ENCODE measurements at regions not wholly inside any gene's neighbourhood (a gene's known extent, or its start where the extent isn't known, plus 50 kb on each side); places are given as distances from the start of the nearest gene placed in this dataset.

DNA sequence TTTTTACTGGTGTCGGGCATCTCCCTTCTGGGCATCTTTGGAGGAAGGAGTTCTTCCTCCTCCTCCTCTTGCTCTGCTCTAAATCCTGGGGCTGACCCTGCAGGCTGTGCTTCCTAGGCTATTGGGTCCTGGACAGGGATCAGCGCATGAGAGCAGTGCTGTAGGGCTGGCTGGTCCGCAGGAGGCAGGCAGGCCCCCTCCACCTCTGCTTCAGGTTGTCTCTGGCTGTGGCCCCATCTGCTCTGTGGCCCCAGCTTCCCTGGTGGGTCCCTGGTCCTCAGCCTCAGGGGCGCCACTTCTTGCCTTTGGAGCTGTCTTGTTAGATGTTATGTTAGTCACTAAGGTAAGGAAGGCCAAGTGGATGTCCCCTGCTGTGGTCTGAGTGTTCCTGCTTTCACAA, 237.3 kb upstream of the PITRM1 start:
- no peak for DNase-seq (ENCODE audit: low spot score)

DNA sequence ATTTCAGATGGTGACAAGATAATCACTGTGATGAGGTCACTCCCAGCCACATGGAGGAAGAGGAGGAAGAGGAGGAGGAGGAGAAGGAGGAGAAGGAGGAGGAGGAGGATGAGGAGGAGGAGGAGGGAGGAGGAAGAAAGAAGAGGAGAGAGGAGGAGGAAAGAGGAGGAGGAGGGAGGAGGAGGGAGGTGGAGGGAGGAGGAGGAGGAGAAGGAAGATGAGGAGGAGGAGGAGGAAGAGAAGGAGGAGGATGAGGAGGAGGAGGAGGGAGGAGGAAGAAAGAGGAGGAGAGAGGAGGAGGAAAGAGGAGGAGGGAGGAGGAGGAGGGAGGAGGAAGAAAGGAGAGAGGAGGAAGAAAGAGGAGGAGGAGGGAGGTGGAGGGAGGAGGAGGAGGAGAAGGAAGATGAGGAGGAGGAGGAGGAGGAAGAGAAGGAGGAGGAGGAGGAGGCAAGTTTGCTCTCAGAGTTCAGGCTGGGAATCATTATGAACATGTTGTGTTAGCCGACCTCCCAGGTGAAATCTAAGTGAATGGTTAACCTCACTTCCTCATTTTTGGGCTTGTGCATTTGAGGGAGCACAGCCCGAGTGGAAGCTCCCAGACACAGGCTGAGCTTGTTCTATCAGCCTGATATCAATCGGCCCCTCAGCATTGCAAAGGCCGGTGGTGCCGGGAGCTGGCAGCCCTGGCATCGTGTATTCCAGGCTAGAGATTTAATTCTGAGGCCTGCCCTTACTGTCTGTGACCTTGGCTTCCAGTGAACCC, 236.2 kb upstream of the PITRM1 start:
- DNase-seq (ENCODE audit: low spot score) = no peak

DNA sequence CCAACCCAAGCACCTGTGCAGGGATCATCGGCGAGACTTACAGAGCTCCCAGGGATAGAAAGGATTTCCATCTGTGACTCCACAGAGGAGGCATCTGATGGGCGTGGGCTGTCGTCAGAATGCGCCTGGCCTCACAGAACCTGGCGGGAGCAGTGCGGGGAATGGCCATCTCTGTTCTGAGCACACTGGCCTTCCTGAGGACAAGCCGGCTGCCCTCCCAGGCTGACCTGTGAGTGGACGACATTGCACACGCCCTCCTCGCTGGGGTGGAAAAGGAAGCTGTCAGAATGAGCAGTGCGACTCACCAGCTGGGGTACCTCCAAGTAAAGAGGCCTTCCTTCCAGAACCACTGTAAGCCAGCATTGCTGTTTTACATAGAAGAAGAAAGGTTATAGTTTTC, 234.6 kb upstream of the PITRM1 start:
- DNase-seq (ENCODE audit: low spot score) = no peak

DNA sequence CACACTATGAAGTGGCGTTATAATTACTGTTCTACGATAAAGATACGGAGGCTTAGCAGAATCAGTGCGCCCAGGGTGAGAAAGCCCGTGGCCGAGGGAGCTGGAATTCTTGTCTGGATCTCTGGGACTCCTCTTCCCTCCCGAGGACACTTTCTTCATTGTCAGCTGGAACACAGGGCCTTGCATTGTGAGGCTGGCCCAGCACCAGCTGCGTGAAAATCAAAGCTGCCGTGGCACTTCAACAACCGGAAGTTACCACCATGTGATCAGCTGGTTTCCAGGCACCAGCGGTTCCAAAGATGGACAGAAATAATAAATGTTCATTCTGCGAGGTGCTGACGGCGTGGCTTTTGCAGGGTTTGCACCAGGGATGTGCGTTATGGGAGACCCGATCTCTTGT, 234.0 kb upstream of the PITRM1 start:
- DNase-seq (ENCODE audit: low spot score) = no peak

DNA sequence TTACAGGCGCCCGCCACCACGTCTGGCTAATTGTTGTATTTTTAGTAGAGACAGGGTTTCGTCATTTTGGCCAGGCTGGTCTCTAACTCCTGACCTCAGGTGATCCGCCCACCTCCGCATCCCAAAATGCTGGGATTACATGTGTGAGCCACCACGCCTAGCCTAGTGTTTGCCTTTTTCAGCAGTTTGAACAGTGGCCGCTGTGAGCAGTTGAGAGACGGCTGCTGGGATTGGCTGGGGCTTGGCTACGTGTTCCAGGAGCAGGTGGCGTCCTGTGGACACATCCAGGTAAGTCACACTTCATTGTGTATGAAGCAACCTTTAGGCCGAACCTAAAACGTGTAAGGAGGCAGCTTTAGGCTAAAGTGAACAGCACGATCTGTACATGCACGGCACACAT, 231.8 kb upstream of the PITRM1 start:
- DNase-seq (ENCODE audit: low spot score) = no peak

DNA sequence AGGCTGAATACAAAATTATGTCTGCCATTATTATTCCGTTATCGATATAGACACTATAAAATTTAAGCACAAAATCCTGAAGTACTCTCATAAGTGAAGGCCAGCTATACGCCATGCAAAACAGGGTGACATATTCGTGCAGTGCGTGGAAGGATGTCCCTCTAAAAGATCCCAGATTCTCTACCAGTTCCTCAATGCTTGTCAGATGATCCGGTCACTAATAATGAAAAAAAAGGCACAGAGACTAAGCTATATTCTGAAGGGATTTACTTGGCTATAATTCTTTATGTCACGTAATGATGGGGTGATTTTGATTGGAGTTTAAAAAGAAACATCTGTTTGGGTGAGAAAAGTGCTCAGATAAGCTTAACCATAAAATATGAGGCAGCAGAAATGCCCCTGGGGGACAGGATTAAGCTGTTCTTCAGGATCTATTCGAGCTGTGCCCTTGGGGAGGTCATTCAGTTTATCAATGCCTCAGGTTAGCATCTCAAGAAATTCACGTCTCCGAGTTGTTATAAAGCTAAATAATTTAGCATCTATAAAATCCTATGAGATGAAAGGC, 229.7 kb upstream of the PITRM1 start:
- no peak for DNase-seq (ENCODE audit: low spot score)

DNA sequence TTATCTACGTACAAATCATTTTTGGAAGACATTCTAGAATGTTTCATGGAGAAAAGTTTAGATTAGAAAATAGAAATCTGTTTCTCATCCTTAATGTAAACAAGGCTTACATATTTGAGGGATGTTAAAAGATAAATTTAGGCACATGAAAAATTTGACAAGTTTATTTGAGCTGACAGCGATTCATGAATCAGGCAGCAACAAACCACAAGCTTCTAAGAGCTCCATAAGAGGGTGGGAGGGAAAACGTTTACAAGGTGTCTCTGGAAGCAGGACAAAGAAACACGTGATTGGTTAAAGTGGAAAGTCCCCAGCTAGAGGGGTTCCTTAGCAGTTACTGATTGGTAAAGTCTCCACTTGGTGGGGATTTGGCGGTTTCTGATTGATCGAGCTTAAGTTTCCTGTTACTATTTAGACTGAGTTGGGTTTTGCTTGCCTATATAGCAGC, 228.9 kb upstream of the PITRM1 start:
- no peak for DNase-seq (ENCODE audit: low spot score)

DNA sequence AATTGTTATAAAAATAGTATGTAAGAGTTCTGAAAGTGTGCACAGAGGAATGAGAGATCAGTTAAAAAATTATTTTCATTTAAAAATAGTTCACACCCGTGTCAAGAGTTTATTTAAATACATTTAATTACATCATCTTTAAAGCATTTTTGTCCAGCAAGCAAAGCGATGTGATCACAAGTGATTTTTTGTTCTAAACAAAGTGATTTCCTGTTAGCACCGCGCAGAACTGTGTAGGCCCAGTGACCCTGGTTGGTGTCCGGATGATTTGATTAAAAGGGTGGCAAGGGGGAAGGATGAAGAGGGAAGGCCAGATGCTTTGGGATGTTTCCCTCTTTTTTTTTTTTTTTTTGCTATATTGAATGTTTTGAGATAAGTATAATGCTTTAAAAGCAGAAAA, 227.8 kb upstream of the PITRM1 start:
- DNase-seq (ENCODE audit: low spot score) = no peak

GRCh38 chr10:3399756-3400155, 227.2 kb upstream of the PITRM1 start:
- DNase-seq (ENCODE audit: low spot score) = no peak

- DNase-seq (ENCODE audit: low spot score) = no peak
Measured at GRCh38 chr10:3398825-3399646, 226.5 kb upstream of the PITRM1 start.

DNA sequence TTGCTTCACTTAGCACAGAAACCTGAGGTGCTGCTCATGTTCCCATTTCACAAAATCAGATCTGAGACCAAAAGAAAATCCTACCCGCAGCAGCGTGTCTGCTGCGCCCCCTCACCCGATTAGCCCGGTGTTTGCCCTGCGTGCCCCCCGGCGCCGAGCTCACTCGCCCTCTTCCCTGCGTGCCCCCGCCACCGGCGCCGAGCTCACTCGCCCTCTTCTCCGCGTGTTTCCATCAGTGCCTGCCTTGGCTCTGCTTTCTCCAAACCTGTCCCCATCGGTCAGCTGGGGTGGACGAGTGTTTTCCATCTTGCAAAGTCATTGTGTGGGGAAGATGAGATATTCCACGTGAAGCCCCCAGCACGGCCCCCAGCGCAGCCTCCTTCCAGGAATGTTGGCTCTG, 225.3 kb upstream of the PITRM1 start:
- DNase-seq (ENCODE audit: low spot score) = no peak

DNA sequence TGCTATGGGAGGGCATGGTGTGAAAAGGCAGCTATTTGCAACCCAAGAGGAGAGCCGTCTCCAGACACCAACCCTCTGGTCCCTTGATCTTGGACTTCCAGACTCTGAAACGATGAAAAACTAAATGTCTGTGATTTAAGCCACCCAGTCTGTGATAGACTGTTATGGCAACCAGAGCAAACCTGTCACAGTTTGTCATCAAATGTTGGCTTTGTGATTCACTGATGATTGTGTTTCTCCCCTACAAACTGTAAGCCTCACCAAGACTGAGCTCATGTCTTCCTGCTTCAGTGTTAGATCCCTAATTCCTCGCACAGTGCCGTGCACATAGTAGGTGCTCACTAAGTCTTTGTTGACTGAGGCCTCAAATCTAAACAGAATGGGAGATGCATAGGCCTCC, 224.6 kb upstream of the PITRM1 start:
- DNase-seq (ENCODE audit: low spot score) = no peak

DNA sequence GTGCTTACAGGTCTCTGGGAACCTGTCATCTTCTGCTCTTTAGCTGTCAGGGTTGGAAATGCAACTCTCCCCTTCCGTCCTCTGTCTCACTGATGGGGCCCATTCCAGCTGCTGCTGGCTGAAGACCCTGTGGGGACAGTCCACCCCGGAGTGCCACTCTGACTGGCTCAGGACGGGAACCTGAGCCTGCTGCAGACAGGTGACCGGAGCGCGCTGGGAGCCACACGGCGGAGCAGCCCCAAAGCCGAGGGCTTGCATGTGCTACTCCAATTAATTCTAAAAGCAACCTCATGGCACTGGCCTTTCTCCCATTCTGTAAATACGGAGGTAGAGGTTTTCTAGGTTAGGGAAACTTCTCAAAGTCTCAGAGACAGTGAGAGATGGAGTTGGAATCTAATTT, 223.5 kb upstream of the PITRM1 start:
- DNase-seq (ENCODE audit: low spot score) = no peak

DNA sequence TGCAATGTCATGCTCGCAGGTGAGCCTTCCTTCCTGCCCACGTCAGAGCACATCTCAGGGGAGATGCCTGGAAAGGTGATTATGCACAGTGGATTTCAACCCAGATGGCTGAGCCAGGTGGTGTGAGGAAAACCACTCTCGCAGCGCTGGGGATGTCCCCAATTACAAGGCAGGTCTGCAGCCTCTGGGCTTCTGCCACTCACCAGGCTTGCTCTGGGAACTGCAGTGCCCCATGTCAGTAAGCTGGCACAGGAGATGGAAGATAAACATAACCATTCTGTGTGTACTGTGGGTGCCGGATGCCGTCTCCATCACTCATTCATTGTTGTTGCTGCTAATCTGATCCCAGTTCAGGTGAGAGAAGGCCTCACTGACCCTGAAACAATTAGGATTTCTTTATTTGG, 222.9 kb upstream of the PITRM1 start:
- DNase-seq (ENCODE audit: low spot score) = no peak

DNA sequence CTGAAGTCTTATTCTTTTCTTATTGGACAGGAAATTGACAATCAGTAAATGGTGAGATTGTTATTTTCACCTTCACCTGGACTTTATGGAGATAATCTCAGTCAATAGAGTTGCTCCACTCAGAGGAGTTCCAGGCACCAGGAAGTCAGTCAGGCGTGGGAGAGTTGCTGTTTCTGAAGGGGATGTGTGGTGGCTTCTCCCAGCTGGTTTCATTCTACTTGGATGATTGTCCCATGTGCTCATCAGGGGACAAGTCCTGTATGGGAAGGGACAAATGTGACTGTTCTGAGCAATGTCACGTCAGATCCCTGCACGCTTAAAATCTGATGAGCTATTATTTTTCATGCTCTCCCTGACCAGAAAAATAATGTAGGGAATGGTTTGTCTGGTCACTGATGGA, 222.5 kb upstream of the PITRM1 start:
- DNase-seq (ENCODE audit: low spot score) = no peak

- no peak for DNase-seq (ENCODE audit: low spot score)
Measured at GRCh38 chr10:3393958-3394357, 221.4 kb upstream of the PITRM1 start.

DNA sequence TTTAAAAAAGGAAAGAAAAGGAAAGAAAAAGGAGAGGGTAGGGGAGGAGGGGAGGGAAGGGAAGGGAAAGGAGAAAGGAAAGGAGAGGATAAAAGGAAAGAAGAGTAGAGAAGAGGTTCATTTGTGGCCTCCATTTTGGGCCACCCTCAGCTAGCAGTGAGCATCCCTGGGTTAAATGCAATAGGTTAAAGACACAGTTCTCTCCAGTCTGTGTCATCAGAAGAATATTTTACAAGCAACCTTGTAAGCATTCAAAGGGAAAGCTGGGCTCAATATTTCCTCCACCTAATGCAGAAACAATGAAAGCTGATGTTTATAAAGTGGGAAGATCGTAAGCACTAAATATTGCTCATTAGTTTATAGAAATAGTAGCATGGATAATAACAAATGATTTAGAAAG, 219.1 kb upstream of the PITRM1 start:
- DNase-seq (ENCODE audit: low spot score) = no peak

- no peak for DNase-seq (ENCODE audit: low spot score)
Measured at GRCh38 chr10:3389130-3389529, 216.5 kb upstream of the PITRM1 start.

DNA sequence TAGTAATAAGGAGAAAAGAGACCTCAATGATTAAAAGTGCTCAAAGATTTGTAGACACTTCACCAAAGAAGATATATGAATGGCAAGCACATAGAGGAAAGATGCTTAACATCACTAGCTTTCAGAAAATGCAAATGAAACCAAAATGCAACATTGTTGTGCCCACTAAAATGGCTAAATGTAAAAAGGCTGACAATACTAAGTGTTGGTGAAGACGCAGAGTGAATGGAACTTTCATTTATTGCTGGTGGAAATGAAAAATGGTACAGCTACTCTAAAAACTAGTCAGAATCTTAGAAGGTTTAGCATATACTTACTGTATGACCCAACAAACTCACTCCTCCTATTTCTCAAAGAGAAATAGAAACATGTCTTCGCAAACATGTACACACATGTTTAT, 212.9 kb upstream of the PITRM1 start:
- DNase-seq (ENCODE audit: low spot score) = no peak

GRCh38 chr10:3382092-3382491, 209.5 kb upstream of the PITRM1 start:
- no peak for DNase-seq (ENCODE audit: low spot score)

GRCh38 chr10:3380406-3381050, 207.9 kb upstream of the PITRM1 start:
- no peak for DNase-seq (ENCODE audit: low spot score)

DNA sequence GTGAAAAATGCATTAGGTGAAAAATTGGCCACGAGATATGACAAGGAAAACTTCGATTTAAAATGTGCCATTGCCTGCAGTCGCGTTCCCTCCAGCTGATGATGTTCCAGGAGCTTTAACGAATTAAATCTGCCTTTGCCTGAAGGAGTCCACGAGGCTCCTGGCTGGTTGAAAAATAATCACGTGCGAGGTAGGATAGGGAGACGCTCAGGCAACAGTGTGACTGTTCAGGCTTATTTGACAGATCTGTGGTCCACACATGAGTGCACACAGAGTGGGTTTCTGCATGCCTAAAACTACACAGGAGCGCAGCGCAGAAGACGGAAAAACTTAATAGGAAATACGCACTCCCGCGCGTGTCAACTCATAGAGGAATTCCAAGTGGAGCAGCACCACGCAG, 204.0 kb upstream of the PITRM1 start:
- DNase-seq (ENCODE audit: low spot score) = no peak

DNA sequence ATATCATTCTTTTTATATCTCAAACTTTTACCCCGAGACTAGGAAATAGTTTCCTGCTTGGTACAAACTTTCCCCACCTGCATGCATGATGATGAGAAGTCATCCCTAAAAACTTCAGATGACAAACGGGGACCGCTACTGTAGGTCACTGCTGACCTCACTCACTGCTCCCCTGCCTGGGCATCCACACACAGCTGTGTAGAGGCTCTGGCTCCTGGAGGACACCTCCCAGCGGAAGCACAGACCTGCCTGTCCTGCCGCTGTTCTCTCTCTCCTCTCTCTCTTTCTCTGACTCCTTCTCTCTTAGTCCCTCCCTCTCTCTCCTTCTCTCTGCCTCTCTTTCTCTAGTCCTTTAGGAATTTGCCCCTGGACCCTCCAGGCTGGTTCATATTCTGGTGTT, 202.9 kb upstream of the PITRM1 start:
- no peak for DNase-seq (ENCODE audit: low spot score)

All from CD4-positive, alpha-beta T cell treated with Interleukin-2 at 100 ng/mL for 4 hours (primary cell).